Endothelial cell of umbilical vein (primary cell): ENCODE measurements at regions not wholly inside any gene's neighbourhood (a gene's known extent, or its start where the extent isn't known, plus 50 kb on each side); places are given as distances from the start of the nearest gene placed in this dataset.

Source experiments
- BruUV-seq: library from RNA; stranded (reverse); fragments of 400-500 nt; replicated peaks from 2 replicates; lab custom pipeline; 2021; lab: Mats Ljungman, UMichigan
- CTCF ChIA-PET: fragments of 300-600, 350-600 bp; sonication (Branson Sonifier 250); formaldehyde crosslinking; loops from one replicate; lab custom pipeline; 2021; ENCODE audit warnings: antibody characterized with exemption, inconsistent platforms; lab: Charles Lee
- POLR2A ChIA-PET: fragments of 300-600, 350-600 bp; sonication (Branson Sonifier 250); formaldehyde crosslinking; loops from one replicate; lab custom pipeline; 2021; ENCODE audit warnings: antibody characterized with exemption, inconsistent platforms; lab: Charles Lee
- DNase-seq: peaks from one replicate; pipeline ENCODE4 v3.0.0-alpha.2; 2011; ENCODE audit warnings: low read depth, low spot score
- FAIRE-seq: peaks from 2 replicates; lab custom pipeline; 2011; peaks lifted over from hg19 to GRCh38; lab: Jason Lieb, UNC
- H2AFZ ChIP-seq: 2 replicates; pipeline ENCODE4 v1.6.0; 2012; ENCODE audit warnings: low read depth, low read length, control low read depth, inconsistent platforms
- H3K27ac ChIP-seq: 2 replicates; pipeline ENCODE4 v1.5.1; 2011; ENCODE audit warnings: low read depth, mild to moderate bottlenecking, control low read depth, low read length, moderate library complexity; ENCODE audit not compliant: insufficient read depth
- H3K27me3 ChIP-seq, 2 experiments: 2 replicates each; pipeline versions ENCODE4 v1.6.0 to v1.6.1; 2011; ENCODE audit warnings: low read length in 2 of 2, mixed read lengths in 1 of 2; ENCODE audit not compliant: control insufficient read depth in 2 of 2, insufficient read depth in 2 of 2
- H3K36me3 ChIP-seq, 2 experiments: 2 replicates in 1 of 2; 3 replicates in 1 of 2; pipeline ENCODE4 v1.5.1; 2011; ENCODE audit warnings: low read length in 2 of 2, mild to moderate bottlenecking in 1 of 2, moderate library complexity in 1 of 2; ENCODE audit not compliant: control insufficient read depth in 2 of 2, insufficient read depth in 2 of 2; ENCODE audit errors: extremely low read depth in 1 of 2
- H3K4me1 ChIP-seq: 3 replicates; pipeline ENCODE4 v1.5.1; 2011; ENCODE audit warnings: mild to moderate bottlenecking, low read length; ENCODE audit not compliant: control insufficient read depth, insufficient read depth; ENCODE audit errors: extremely low read depth
- H3K4me2 ChIP-seq: 2 replicates; pipeline ENCODE4 v1.6.1; 2011; ENCODE audit warnings: low read length, control low read depth, mixed read lengths; ENCODE audit not compliant: insufficient read depth
- H3K4me3 ChIP-seq, 3 experiments: fragments of 200-600 bp in 1 of 3; sonication (generic), shearing (Covaris generic) in 1 of 3; replicated peaks in 1 of 3; 2 replicates each; pipeline ENCODE4 v1.5.1; 2011 to 2016; ENCODE audit warnings: control low read depth in 3 of 3, low read length in 3 of 3, mild to moderate bottlenecking in 2 of 3, inconsistent platforms in 1 of 3, low read depth in 1 of 3, moderate library complexity in 1 of 3; ENCODE audit not compliant: insufficient read depth in 1 of 3
- H3K79me2 ChIP-seq: 2 replicates; pipeline ENCODE4 v1.6.0; 2012; ENCODE audit warnings: low read length, inconsistent platforms; ENCODE audit not compliant: control insufficient read depth, insufficient read depth
- H3K9ac ChIP-seq: replicated peaks from 2 replicates; pipeline ENCODE3; 2011; ENCODE audit warnings: low read length, control low read depth; ENCODE audit not compliant: insufficient read depth; ENCODE audit errors: extremely low read depth
- H3K9me1 ChIP-seq: replicated peaks from 3 replicates; pipeline ENCODE4 v1.6.0; 2011; ENCODE audit warnings: mild to moderate bottlenecking, low read length; ENCODE audit not compliant: control insufficient read depth, insufficient read depth; ENCODE audit errors: extremely low read depth
- H3K9me3 ChIP-seq: replicated peaks from 2 replicates; pipeline ENCODE4 v1.5.1; 2012; ENCODE audit warnings: low read length, inconsistent platforms; ENCODE audit not compliant: control insufficient read depth, insufficient read depth
- H4K20me1 ChIP-seq: replicated peaks from 2 replicates; pipeline ENCODE3; 2011; ENCODE audit warnings: mild to moderate bottlenecking, low read length; ENCODE audit not compliant: control insufficient read depth, insufficient read depth; ENCODE audit errors: extremely low read depth
- EZH2 ChIP-seq: IDR thresholded peaks from 2 replicates; pipeline ENCODE4 v1.6.1; 2012; ENCODE audit warnings: borderline replicate concordance, low read depth, mild to moderate bottlenecking, moderate library complexity, low read length, inconsistent platforms; ENCODE audit not compliant: severe bottlenecking
- FOS ChIP-seq: IDR thresholded peaks from 2 replicates; pipeline ENCODE4 v1.6.1; 2011; ENCODE audit warnings: mild to moderate bottlenecking, low read length, moderate library complexity, borderline replicate concordance; ENCODE audit not compliant: insufficient read depth
- GATA2 ChIP-seq: IDR thresholded peaks from 2 replicates; pipeline ENCODE4 v1.7.0; 2011; ENCODE audit warnings: low read depth, mild to moderate bottlenecking, moderate library complexity, mixed read lengths, low read length; ENCODE audit not compliant: insufficient read length, insufficient read depth
- JUN ChIP-seq: IDR thresholded peaks from 2 replicates; pipeline ENCODE4 v1.6.1; 2011; ENCODE audit warnings: borderline replicate concordance, low read depth; ENCODE audit not compliant: insufficient read length, insufficient read depth
- MYC ChIP-seq: IDR thresholded peaks from one replicate; pipeline ENCODE4 v1.6.1; 2011; ENCODE audit warnings: mild to moderate bottlenecking, low read depth, low read length
- POLR2A ChIP-seq: IDR thresholded peaks from 2 replicates; pipeline ENCODE4 v1.6.1; 2012; ENCODE audit warnings: low read depth, mild to moderate bottlenecking, control low read depth, low read length
- POLR2AphosphoS5 ChIP-seq: IDR thresholded peaks from 2 replicates; pipeline ENCODE4 v1.6.1; 2012; ENCODE audit warnings: low read depth, mild to moderate bottlenecking, control low read depth, low read length, moderate library complexity; ENCODE audit not compliant: insufficient read depth
- dilution Hi-C: fragments of 300-500 bp; cut with MboI; formaldehyde crosslinking; loops from one replicate; pipeline ENCODE4 v1.15.0; 2019; ENCODE audit warnings: low sequenced_read_pairs; ENCODE audit not compliant: extremely low pct_ligation_motif_present
- intact Hi-C: fragments of 100-400 bp; cut with micrococcal nuclease; formaldehyde crosslinking; loops from one replicate; pipeline ENCODE4 v1.10.0; 2022
- TF ChIP-seq, protein P1 (sequence below), 2 donors: IDR thresholded peaks; 1 replicate in 1 of 2; 2 replicates in 1 of 2; pipeline ENCODE4 v1.5.1; 2011; ENCODE audit warnings: low read length in 2 of 2, mild to moderate bottlenecking in 2 of 2, moderate library complexity in 2 of 2, control low read depth in 1 of 2, inconsistent platforms in 1 of 2, low read depth in 1 of 2; ENCODE audit not compliant: insufficient read depth in 1 of 2; ENCODE audit errors: extremely low read depth in 1 of 2
- TF ChIP-seq, protein P2 (sequence below): IDR thresholded peaks from 2 replicates; pipeline ENCODE4 v1.6.1; 2011; ENCODE audit not compliant: insufficient read depth, insufficient read length

DNA sequence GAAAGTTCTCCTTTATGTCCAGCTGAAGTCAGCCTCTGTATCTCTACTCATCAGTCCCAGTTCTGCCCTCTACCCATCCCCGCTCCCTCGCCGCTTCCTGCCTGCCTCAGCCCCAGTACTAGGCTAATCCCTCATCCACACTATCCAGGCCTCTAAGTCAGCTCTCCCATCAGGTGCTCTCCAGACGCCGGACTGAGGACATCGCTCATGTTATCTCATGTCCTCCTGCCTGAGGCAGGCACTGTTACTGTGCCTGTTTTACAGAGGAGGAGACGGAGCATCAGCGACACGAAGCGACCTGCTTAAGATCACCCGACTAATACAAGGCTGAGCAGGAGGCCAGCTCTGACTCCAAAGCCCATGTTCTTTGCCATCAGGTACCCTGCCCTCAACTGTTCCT lies 57.3 kb upstream of the RUNX3 start:
- Histone ChIP-seq H2AFZ (no peak overlapping the region), H3K9me3 (no peaks in the 10 kb centered on the region), H3K27me3 (peaks cover 0 to 3% of the 10 kb centered on the region in 2 experiments), H3K4me1 (no peaks in the 10 kb centered on the region), H3K4me2 (no peak overlapping the region), H3K9me1 (no peaks in the 10 kb centered on the region), H3K79me2 (no peaks in the 10 kb centered on the region), H3K27ac (no peak overlapping the region), H3K36me3 (no peaks in the 10 kb centered on the region), H3K9ac (no peak overlapping the region), H3K4me3 (no peak overlapping the region), H4K20me1 (no peaks in the 10 kb centered on the region)
- CTCF ChIA-PET = no interaction called here
- BruUV-seq = no TSS peak
- intact Hi-C loops = no loop called here
- POLR2A ChIA-PET = no interaction called here
- FAIRE-seq = no peak
- DNase-seq = no peak
- dilution Hi-C loops = loop anchor here (10.0 kb wide), 1 partner anchor 57 kb away; no protein-coding TSS in a partner anchor
- no peak for TF ChIP-seq POLR2A
- TF ChIP-seq FOS = no peak
- no peak for TF ChIP-seq GATA2

DNA sequence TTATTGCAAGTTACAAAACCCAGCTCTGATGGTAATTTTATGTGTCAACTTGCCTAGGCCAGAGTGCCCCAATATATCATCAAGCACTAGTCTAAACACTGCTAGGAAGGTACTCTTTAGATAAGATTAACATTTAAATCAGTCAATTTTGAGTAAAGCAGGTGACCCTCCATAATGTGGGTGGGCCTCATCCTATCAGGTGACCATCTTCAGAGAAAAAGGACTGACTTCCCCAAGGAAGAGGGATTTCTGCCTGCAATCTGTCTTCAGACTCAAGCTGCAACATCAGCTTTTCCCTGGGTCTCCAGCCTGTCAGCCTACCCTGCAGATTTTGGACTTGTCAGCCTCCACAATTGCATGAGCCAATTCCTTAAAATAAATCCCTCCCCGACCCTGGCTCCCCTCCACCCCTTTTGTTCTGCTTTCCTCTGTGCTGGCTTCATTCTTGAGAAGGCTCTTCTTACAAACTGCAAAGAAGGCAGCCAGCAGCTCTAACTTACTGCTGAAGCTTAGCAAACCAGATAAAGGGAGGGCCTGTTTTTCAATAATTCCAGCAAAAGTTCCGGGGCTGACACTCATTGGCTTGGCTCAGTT lies 56.4 kb upstream of the RUNX3 start:
- H3K27me3 ChIP-seq = peaks cover 0 to 3% of the 10 kb centered on the region in 2 experiments
- dilution Hi-C loops (loop anchor here (10.0 kb wide), 1 partner anchor 58 kb away; no protein-coding TSS in a partner anchor), intact Hi-C loops (no loop called here)
- TF ChIP-seq, protein P1, sequence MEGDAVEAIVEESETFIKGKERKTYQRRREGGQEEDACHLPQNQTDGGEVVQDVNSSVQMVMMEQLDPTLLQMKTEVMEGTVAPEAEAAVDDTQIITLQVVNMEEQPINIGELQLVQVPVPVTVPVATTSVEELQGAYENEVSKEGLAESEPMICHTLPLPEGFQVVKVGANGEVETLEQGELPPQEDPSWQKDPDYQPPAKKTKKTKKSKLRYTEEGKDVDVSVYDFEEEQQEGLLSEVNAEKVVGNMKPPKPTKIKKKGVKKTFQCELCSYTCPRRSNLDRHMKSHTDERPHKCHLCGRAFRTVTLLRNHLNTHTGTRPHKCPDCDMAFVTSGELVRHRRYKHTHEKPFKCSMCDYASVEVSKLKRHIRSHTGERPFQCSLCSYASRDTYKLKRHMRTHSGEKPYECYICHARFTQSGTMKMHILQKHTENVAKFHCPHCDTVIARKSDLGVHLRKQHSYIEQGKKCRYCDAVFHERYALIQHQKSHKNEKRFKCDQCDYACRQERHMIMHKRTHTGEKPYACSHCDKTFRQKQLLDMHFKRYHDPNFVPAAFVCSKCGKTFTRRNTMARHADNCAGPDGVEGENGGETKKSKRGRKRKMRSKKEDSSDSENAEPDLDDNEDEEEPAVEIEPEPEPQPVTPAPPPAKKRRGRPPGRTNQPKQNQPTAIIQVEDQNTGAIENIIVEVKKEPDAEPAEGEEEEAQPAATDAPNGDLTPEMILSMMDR (IDR thresholded peaks at IDR 0.05; ENCODE audit: extremely low read depth in 1 of 2, insufficient read depth in 1 of 2, low read depth in 1 of 2, low read length in 2 of 2) = no peak
- TF ChIP-seq GATA2 (no peak), MYC (no peak), POLR2A (no peak), FOS (no peak), EZH2 (no peak), POLR2AphosphoS5 (no peak), JUN (no peak)
- TF ChIP-seq, protein P2, sequence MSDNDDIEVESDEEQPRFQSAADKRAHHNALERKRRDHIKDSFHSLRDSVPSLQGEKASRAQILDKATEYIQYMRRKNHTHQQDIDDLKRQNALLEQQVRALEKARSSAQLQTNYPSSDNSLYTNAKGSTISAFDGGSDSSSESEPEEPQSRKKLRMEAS = no peak
- ChIA-PET POLR2A (no interaction called here), CTCF (interaction anchor here (1.9 kb wide), 1 partner anchor 12 kb away, joined by 4 read pairs; no protein-coding TSS in a partner anchor)
- H3K4me1 ChIP-seq = no peaks in the 10 kb centered on the region
- no peak overlapping the region for H3K27ac ChIP-seq
- FAIRE-seq (no peak), DNase-seq (no peak)
- H3K9me1 ChIP-seq = no peaks in the 10 kb centered on the region
- H4K20me1 ChIP-seq = no peaks in the 10 kb centered on the region
- no peak overlapping the region for H2AFZ ChIP-seq
- H3K36me3 ChIP-seq = no peaks in the 10 kb centered on the region
- no peak overlapping the region for H3K4me3 ChIP-seq
- H3K9me3 ChIP-seq = no peaks in the 10 kb centered on the region
- H3K79me2 ChIP-seq = no peaks in the 10 kb centered on the region
- no TSS peak for BruUV-seq
- no peak overlapping the region for H3K4me2 ChIP-seq
- no peak overlapping the region for H3K9ac ChIP-seq
